HepG2 (cell line): ENCODE measurements at regions not wholly inside any gene's neighbourhood (a gene's known extent, or its start where the extent isn't known, plus 50 kb on each side); places are given as distances from the start of the nearest gene placed in this dataset.

ENCODE experiments used
- ATAC-seq: fragments of 200-7000 bp; cut with Tn5 transposase; 3 replicates; pipeline ENCODE4 v1.9.1; 2020; ENCODE audit warnings: mild to moderate bottlenecking, moderate library complexity
- BruUV-seq: library from RNA; stranded (reverse); fragments of 400-500 nt; replicated peaks from 2 replicates; lab custom pipeline; 2021; lab: Mats Ljungman, UMichigan
- CTCF ChIA-PET: fragments of 300-600 bp; formaldehyde crosslinking; extraction: SDS; loops from one replicate; lab custom pipeline; 2021; ENCODE audit warnings: low total read pairs, inconsistent platforms, low intra/inter-chr PET ratio; lab: Yijun Ruan, JAX
- POLR2A ChIA-PET: fragments of 350-600 bp; sonication (Branson Sonifier 250); formaldehyde crosslinking; loops from one replicate; lab custom pipeline; 2020; ENCODE audit warnings: antibody characterized with exemption, inconsistent platforms; lab: Yijun Ruan, JAX
- DNase-seq: peaks from one replicate; pipeline ENCODE4 v3.0.0-alpha.2; 2015; ENCODE audit warnings: low spot score
- FAIRE-seq: peaks from 3 replicates; lab custom pipeline; 2011; peaks lifted over from hg19 to GRCh38; lab: Jason Lieb, UNC
- H2AFZ ChIP-seq: one replicate; pipeline ENCODE4 v1.6.1; 2011; ENCODE audit warnings: low read length, inconsistent platforms
- H3K27ac ChIP-seq: fragments of 300-600 bp; 3 replicates; pipeline ENCODE4 v1.8.0; 2011; ENCODE audit warnings: mixed run types, mild to moderate bottlenecking, mixed read lengths, low read length, inconsistent platforms; ENCODE audit not compliant: insufficient read depth; ENCODE audit errors: extremely low read length
- H3K27me3 ChIP-seq, 2 experiments: fragments of 200-600 bp in 1 of 2; 2 replicates in 1 of 2; 3 replicates in 1 of 2; pipeline versions ENCODE4 v1.6.0 to v1.8.0; 2011; ENCODE audit warnings: low read length in 2 of 2, mild to moderate bottlenecking in 2 of 2, moderate library complexity in 2 of 2, inconsistent platforms in 1 of 2; ENCODE audit not compliant: insufficient read depth in 2 of 2, control insufficient read depth in 1 of 2
- H3K36me3 ChIP-seq, 2 experiments: fragments of 200-600 bp in 1 of 2; replicated peaks in 1 of 2; 2 replicates in 1 of 2; 3 replicates in 1 of 2; pipeline versions ENCODE4 v1.5.1 to v1.8.0; 2011; ENCODE audit warnings: low read length in 2 of 2, inconsistent platforms in 1 of 2; ENCODE audit not compliant: insufficient read depth in 2 of 2, control insufficient read depth in 1 of 2
- H3K4me1 ChIP-seq: 2 replicates; pipeline ENCODE4 v1.5.1; 2012; ENCODE audit warnings: low read length, inconsistent platforms; ENCODE audit not compliant: insufficient read depth
- H3K4me2 ChIP-seq: 2 replicates; pipeline ENCODE4 v1.6.0; 2011; ENCODE audit warnings: low read depth, low read length, inconsistent platforms
- H3K4me3 ChIP-seq, 3 experiments: fragments of 200-600 bp in 1 of 3; sonication (generic), shearing (Covaris generic) in 1 of 3; replicated peaks in 1 of 3; 2 replicates each; pipeline ENCODE4 v1.5.1; 2011 to 2016; ENCODE audit warnings: low read length in 3 of 3, inconsistent platforms in 2 of 3, low read depth in 2 of 3, mild to moderate bottlenecking in 2 of 3, control low read depth in 1 of 3, mixed read lengths in 1 of 3; ENCODE audit not compliant: insufficient read depth in 1 of 3
- H3K79me2 ChIP-seq: one replicate; pipeline ENCODE4 v1.6.1; 2011; ENCODE audit warnings: low read length, inconsistent platforms; ENCODE audit not compliant: insufficient read depth
- H3K9ac ChIP-seq: 2 replicates; pipeline ENCODE4 v1.6.0; 2011; ENCODE audit warnings: mild to moderate bottlenecking, low read depth, low read length, inconsistent platforms; ENCODE audit not compliant: insufficient read depth
- H3K9me3 ChIP-seq: 2 replicates; pipeline ENCODE4 v1.5.1; 2012; ENCODE audit warnings: mild to moderate bottlenecking, low read length
- H4K20me1 ChIP-seq: 2 replicates; pipeline ENCODE4 v1.6.0; 2011; ENCODE audit warnings: inconsistent platforms, mild to moderate bottlenecking, low read length, moderate library complexity; ENCODE audit not compliant: insufficient read depth
- FOXO4 ChIP-seq: sonication (generic); formaldehyde crosslinking; conservative IDR thresholded peaks from 2 replicates; pipeline ENCODE4 v1.8.1; 2023; ENCODE audit warnings: missing genetic modification reagents
- GATA4 ChIP-seq: sonication (generic); IDR thresholded peaks from 2 replicates; pipeline ENCODE4 v1.6.1; 2016; ENCODE audit warnings: antibody characterized with exemption, low read depth, borderline replicate concordance
- HDAC2 ChIP-seq: sonication (generic); formaldehyde crosslinking; IDR thresholded peaks from 2 replicates; pipeline ENCODE4 v1.4.0; 2020; ENCODE audit warnings: missing genetic modification reagents
- ZBTB39 ChIP-seq: sonication (generic); formaldehyde crosslinking; IDR thresholded peaks from 2 replicates; pipeline ENCODE4 v1.5.0; 2020; ENCODE audit warnings: missing genetic modification reagents
- ZBTB4 ChIP-seq: sonication (generic); formaldehyde crosslinking; IDR thresholded peaks from 2 replicates; pipeline ENCODE4 v1.4.0; 2020; ENCODE audit warnings: missing genetic modification reagents, mild to moderate bottlenecking, borderline replicate concordance
- ZBTB43 ChIP-seq: sonication (generic); formaldehyde crosslinking; conservative IDR thresholded peaks from 2 replicates; pipeline ENCODE4 v1.4.0; 2020; ENCODE audit warnings: missing genetic modification reagents
- ZNF224 ChIP-seq: sonication (generic); formaldehyde crosslinking; IDR thresholded peaks from 2 replicates; pipeline ENCODE4 v1.5.0; 2020; ENCODE audit warnings: mild to moderate bottlenecking, missing genetic modification reagents
- ZNF276 ChIP-seq: sonication (generic); formaldehyde crosslinking; IDR thresholded peaks from 2 replicates; pipeline ENCODE4 v1.4.0; 2020; ENCODE audit warnings: mild to moderate bottlenecking, low read depth, missing genetic modification reagents
- WGBS: methylation state at CpG from one replicate; pipeline ENCODE4 v1.1.6; 2017; ENCODE audit warnings: low lambda C conversion rate; 5-methylcytosine and 5-hydroxymethylcytosine counted together
- in situ Hi-C: cut with HindIII; loops from 2 replicates; pipeline ENCODE4 v1.10.0; 2017; ENCODE audit warnings: low pct_unique_long_range_greater_than_20kb; ENCODE audit not compliant: extremely low pct_ligation_motif_present
- intact Hi-C: fragments of 100-400 bp; cut with micrococcal nuclease; formaldehyde crosslinking; loops from one replicate; pipeline ENCODE4 v1.10.0; 2022; ENCODE audit not compliant: unreplicated experiment

GRCh38 chr1:224867715-224868114 lies 61.8 kb upstream of the DNAH14 start (continued):
- no peak for TF ChIP-seq FOXO4 (CRISPR knock-in tag)

GRCh38 chr1:224872832-224873433 lies 56.5 kb upstream of the DNAH14 start:
- BruUV-seq, result no TSS peak
- ATAC-seq (no peak), FAIRE-seq (no peak), DNase-seq (no peak)
- Histone ChIP-seq H3K9me3 (no peaks in the 10 kb centered on the region), H4K20me1 (no peaks in the 10 kb centered on the region), H3K27ac (no peak overlapping the region), H3K79me2 (no peaks in the 10 kb centered on the region), H3K4me3 (no peak overlapping the region), H3K27me3 (0 out of 5 replicates have a peak, but pooled peaks cover 0 to 7% of the 10 kb centered on the region in 2 experiments), H3K36me3 (no peaks in the 10 kb centered on the region), H3K4me1 (peaks cover 22% of the 10 kb centered on the region), H3K9ac (no peak overlapping the region), H3K4me2 (no peak overlapping the region)
- intact Hi-C loops (loop anchor here (5.0 kb wide), 1 partner anchor 796 kb away; no protein-coding TSS in a partner anchor), in situ Hi-C loops (no loop called here)
- whole genome bisulfite sequencing, result 26% methylated on average over 4 of the region's 4 CpGs
- CTCF ChIA-PET, result no interaction called here
- TF ChIP-seq ZNF276 (no peak), ZBTB39 (no peak), ZNF224 (CRISPR knock-in tag) (no peak), HDAC2 (no peak), ZBTB4 (CRISPR knock-in tag) (no peak), GATA4 (no peak), ZBTB43 (CRISPR knock-in tag) (no peak)
- TF ChIP-seq, all 625 proteins: peak for 0
- POLR2A ChIA-PET, result no interaction called here
- no peak overlapping the region for H2AFZ ChIP-seq
